Natural killer cell (primary cell): ENCODE measurements at regions not wholly inside any gene's neighbourhood (a gene's known extent, or its start where the extent isn't known, plus 50 kb on each side); places are given as distances from the start of the nearest gene placed in this dataset.

Source experiments
- ATAC-seq, 3 donors: fragments of 150-1000 bp in 2 of 3; fragments of 200-7000 bp in 1 of 3; cut with Tn5 transposase; 1 replicate in 1 of 3; 2 replicates in 2 of 3; pipeline ENCODE4 v1.10.0; 2021; ENCODE audit warnings: mild to moderate bottlenecking in 2 of 3, moderate library complexity in 2 of 3
- DNase-seq, 2 donors: peaks; one replicate each; pipeline versions ENCODE4 v3.0.0 to v3.0.0-alpha.2; 2013 to 2021; ENCODE audit warnings: mixed read lengths in 1 of 2
- H3K27ac ChIP-seq: one replicate; pipeline ENCODE4 v1.5.1; 2013; ENCODE audit warnings: mild to moderate bottlenecking, low read length
- H3K27me3 ChIP-seq: one replicate; pipeline ENCODE4 v1.6.1; 2013; ENCODE audit warnings: low read length; ENCODE audit not compliant: control insufficient read depth, insufficient read depth
- H3K36me3 ChIP-seq: one replicate; pipeline ENCODE4 v1.6.1; 2013; ENCODE audit warnings: low read length; ENCODE audit not compliant: control insufficient read depth, insufficient read depth
- H3K4me1 ChIP-seq: one replicate; pipeline ENCODE4 v1.6.1; 2013; ENCODE audit warnings: low read length; ENCODE audit not compliant: control insufficient read depth, insufficient read depth
- H3K4me3 ChIP-seq: one replicate; pipeline ENCODE4 v1.5.1; 2013; ENCODE audit warnings: low read length
- H3K9me3 ChIP-seq: one replicate; pipeline ENCODE4 v1.6.1; 2013; ENCODE audit warnings: low read length; ENCODE audit not compliant: control insufficient read depth, insufficient read depth
- H3K27ac Mint-ChIP-seq, 2 donors: one replicate each; pipeline ENCODE4 v1.8.0; 2022; ENCODE audit warnings: mild to moderate bottlenecking in 2 of 2, mixed read lengths in 2 of 2, moderate library complexity in 1 of 2
- H3K27me3 Mint-ChIP-seq, 2 donors: one replicate each; pipeline ENCODE4 v1.8.0; 2022; ENCODE audit warnings: low read depth in 2 of 2, mixed read lengths in 2 of 2
- H3K36me3 Mint-ChIP-seq: one replicate; pipeline ENCODE4 v1.8.0; 2022; ENCODE audit warnings: mixed read lengths
- H3K4me1 Mint-ChIP-seq, 2 donors: one replicate each; pipeline ENCODE4 v1.8.0; 2022; ENCODE audit warnings: mixed read lengths in 2 of 2
- H3K4me3 Mint-ChIP-seq: one replicate; pipeline ENCODE4 v1.8.0; 2022; ENCODE audit warnings: mild to moderate bottlenecking, moderate library complexity, mixed read lengths
- H3K9me3 Mint-ChIP-seq, 2 donors: one replicate each; pipeline ENCODE4 v1.8.0; 2022; ENCODE audit warnings: mixed read lengths in 2 of 2
- WGBS: methylation state at CpG from one replicate; pipeline ENCODE4 v1.1.7; 2013; ENCODE audit warnings: missing lambda C conversion rate; ENCODE audit not compliant: insufficient coverage; 5-methylcytosine and 5-hydroxymethylcytosine counted together
- intact Hi-C: fragments of 100-400 bp; cut with micrococcal nuclease; formaldehyde crosslinking; loops from one replicate; pipeline ENCODE4 v1.14.2; 2022
- TF ChIP-seq, protein P1 (sequence below): fragments of 200-600 bp; IDR thresholded peaks from one replicate; pipeline ENCODE4 v1.8.0; 2022; ENCODE audit warnings: antibody characterized with exemption

GRCh38 chrX:4118666-4119530 is 405.4 kb upstream of the PRKX start:
- Histone ChIP-seq H3K36me3 (no peaks in the 10 kb centered on the region), H3K27me3 (no peaks in the 10 kb centered on the region), H3K4me1 (no peaks in the 10 kb centered on the region), H3K4me3 (no peak overlapping the region), H3K27ac (no peak overlapping the region), H3K9me3 (no peaks in the 10 kb centered on the region)
- H3K4me1 Mint-ChIP-seq: no peaks in the 10 kb centered on the region
- peaks cover 7 to 12% of the 10 kb centered on the region in 2 donors for H3K9me3 Mint-ChIP-seq
- no peak for DNase-seq
- no peak for ATAC-seq
- no peak overlapping the region for H3K27ac Mint-ChIP-seq
- TF ChIP-seq, protein P1, sequence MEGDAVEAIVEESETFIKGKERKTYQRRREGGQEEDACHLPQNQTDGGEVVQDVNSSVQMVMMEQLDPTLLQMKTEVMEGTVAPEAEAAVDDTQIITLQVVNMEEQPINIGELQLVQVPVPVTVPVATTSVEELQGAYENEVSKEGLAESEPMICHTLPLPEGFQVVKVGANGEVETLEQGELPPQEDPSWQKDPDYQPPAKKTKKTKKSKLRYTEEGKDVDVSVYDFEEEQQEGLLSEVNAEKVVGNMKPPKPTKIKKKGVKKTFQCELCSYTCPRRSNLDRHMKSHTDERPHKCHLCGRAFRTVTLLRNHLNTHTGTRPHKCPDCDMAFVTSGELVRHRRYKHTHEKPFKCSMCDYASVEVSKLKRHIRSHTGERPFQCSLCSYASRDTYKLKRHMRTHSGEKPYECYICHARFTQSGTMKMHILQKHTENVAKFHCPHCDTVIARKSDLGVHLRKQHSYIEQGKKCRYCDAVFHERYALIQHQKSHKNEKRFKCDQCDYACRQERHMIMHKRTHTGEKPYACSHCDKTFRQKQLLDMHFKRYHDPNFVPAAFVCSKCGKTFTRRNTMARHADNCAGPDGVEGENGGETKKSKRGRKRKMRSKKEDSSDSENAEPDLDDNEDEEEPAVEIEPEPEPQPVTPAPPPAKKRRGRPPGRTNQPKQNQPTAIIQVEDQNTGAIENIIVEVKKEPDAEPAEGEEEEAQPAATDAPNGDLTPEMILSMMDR: no peak
- intact Hi-C loops: no loop called here
- 93% methylated on average over 5 of the region's 8 CpGs for WGBS
- H3K27me3 Mint-ChIP-seq: no peaks in the 10 kb centered on the region
- no peaks in the 10 kb centered on the region for H3K36me3 Mint-ChIP-seq
- no peak overlapping the region for H3K4me3 Mint-ChIP-seq

GRCh38 chrX:4110964-4111363 is 397.5 kb upstream of the PRKX start:
- peaks cover 5 to 8% of the 10 kb centered on the region in 2 donors for H3K9me3 Mint-ChIP-seq
- WGBS: 90% methylated on average over 2 of the region's 2 CpGs
- no peaks in the 10 kb centered on the region for H3K4me1 Mint-ChIP-seq
- DNase-seq (no peak), ATAC-seq (no peak)
- TF ChIP-seq, protein P1: no peak
- H3K36me3 Mint-ChIP-seq: no peaks in the 10 kb centered on the region
- H3K27ac Mint-ChIP-seq: no peak overlapping the region
- H3K27ac ChIP-seq: no peak overlapping the region
- H3K4me3 ChIP-seq: no peak overlapping the region
- no peaks in the 10 kb centered on the region for H3K27me3 Mint-ChIP-seq
- no peaks in the 10 kb centered on the region for H3K36me3 ChIP-seq
- H3K4me1 ChIP-seq: no peaks in the 10 kb centered on the region
- H3K4me3 Mint-ChIP-seq: no peak overlapping the region
- intact Hi-C loops: no loop called here
- no peaks in the 10 kb centered on the region for H3K9me3 ChIP-seq
- H3K27me3 ChIP-seq: no peaks in the 10 kb centered on the region

GRCh38 chrX:4094926-4095325 is 381.5 kb upstream of the PRKX start:
- DNase-seq (no peak), ATAC-seq (no peak)
- Mint-ChIP-seq H3K9me3 (peaks cover 3 to 6% of the 10 kb centered on the region in 2 donors), H3K27ac (no peak overlapping the region), H3K36me3 (no peaks in the 10 kb centered on the region), H3K27me3 (no peaks in the 10 kb centered on the region), H3K4me1 (no peaks in the 10 kb centered on the region), H3K4me3 (no peak overlapping the region)
- no peaks in the 10 kb centered on the region for H3K36me3 ChIP-seq
- 96% methylated on average over 3 of the region's 6 CpGs for WGBS
- H3K9me3 ChIP-seq: no peaks in the 10 kb centered on the region
- H3K4me1 ChIP-seq: no peaks in the 10 kb centered on the region
- TF ChIP-seq, protein P1: no peak
- no peak overlapping the region for H3K4me3 ChIP-seq
- H3K27me3 ChIP-seq: no peaks in the 10 kb centered on the region
- intact Hi-C loops: no loop called here
- no peak overlapping the region for H3K27ac ChIP-seq
